ENCODE measurements at regions not wholly inside any gene's neighbourhood (a gene's known extent, or its start where the extent isn't known, plus 50 kb on each side); places are given as distances from the start of the nearest gene placed in this dataset.

- no peaks in the 10 kb centered on the region for H4K20me1 ChIP-seq (ENCODE audit: control insufficient read depth, insufficient read depth, low read depth, low read length)
- H3K9me3 ChIP-seq (ENCODE audit: control insufficient read depth, insufficient read depth, low read length) = no peaks in the 10 kb centered on the region
- no peaks in the 10 kb centered on the region for H3K36me3 ChIP-seq (ENCODE audit: control insufficient read depth, low read length)
- H3K79me2 ChIP-seq (ENCODE audit: control insufficient read depth, low read length) = no peaks in the 10 kb centered on the region
- H3K4me3 ChIP-seq (ENCODE audit: low read length) = no peak overlapping the region
- no peaks in the 10 kb centered on the region for H3K27me3 ChIP-seq (ENCODE audit: control insufficient read depth, low read length)
- no peaks in the 10 kb centered on the region for H3K4me1 ChIP-seq (ENCODE audit: control insufficient read depth, low read length)
- no peak for TF ChIP-seq CTCF (IDR thresholded peaks at IDR 0.05; ENCODE audit: low read depth, low read length, poor library complexity, severe bottlenecking)
- TF ChIP-seq EZH2phosphoT487 (IDR thresholded peaks at IDR 0.05; ENCODE audit: borderline replicate concordance, low read length) = no peak
- H3K27ac ChIP-seq (ENCODE audit: low read depth, low read length) = no peak overlapping the region
- no peak overlapping the region for H3K4me2 ChIP-seq (ENCODE audit: low read length)
- no peaks in the 10 kb centered on the region for H3F3A ChIP-seq (ENCODE audit: control insufficient read depth, insufficient read depth)
- no peaks in the 10 kb centered on the region for H3K9me2 ChIP-seq (replicated peaks; ENCODE audit: control insufficient read depth, low read length)
These were observed 843.2 kb downstream of the GALC start for GRCh38 chr14:87149583-87150354.

GRCh38 chr14:87148655-87149054 lies 844.3 kb downstream of the GALC start:
- Histone ChIP-seq H3K9me2 (replicated peaks; ENCODE audit: control insufficient read depth, low read length) (no peaks in the 10 kb centered on the region), H3K36me3 (ENCODE audit: control insufficient read depth, low read length) (no peaks in the 10 kb centered on the region), H3K27me3 (ENCODE audit: control insufficient read depth, low read length) (no peaks in the 10 kb centered on the region), H3K4me1 (ENCODE audit: control insufficient read depth, low read length) (no peaks in the 10 kb centered on the region), H3K27ac (ENCODE audit: low read depth, low read length) (no peak overlapping the region), H3K9me3 (ENCODE audit: control insufficient read depth, insufficient read depth, low read length) (no peaks in the 10 kb centered on the region), H3K4me3 (ENCODE audit: low read length) (no peak overlapping the region), H3F3A (ENCODE audit: control insufficient read depth, insufficient read depth) (no peaks in the 10 kb centered on the region), H3K4me2 (ENCODE audit: low read length) (no peak overlapping the region), H4K20me1 (ENCODE audit: control insufficient read depth, insufficient read depth, low read depth, low read length) (no peaks in the 10 kb centered on the region), H3K79me2 (ENCODE audit: control insufficient read depth, low read length) (no peaks in the 10 kb centered on the region)
- TF ChIP-seq EZH2phosphoT487 (IDR thresholded peaks at IDR 0.05; ENCODE audit: borderline replicate concordance, low read length) = no peak
- no peak for TF ChIP-seq CTCF (IDR thresholded peaks at IDR 0.05; ENCODE audit: low read depth, low read length, poor library complexity, severe bottlenecking)

GRCh38 chr14:87142551-87143211 lies 850.3 kb downstream of the GALC start:
- TF ChIP-seq EZH2phosphoT487 (IDR thresholded peaks at IDR 0.05; ENCODE audit: borderline replicate concordance, low read length) = no peak
- no peak for TF ChIP-seq CTCF (IDR thresholded peaks at IDR 0.05; ENCODE audit: low read depth, low read length, poor library complexity, severe bottlenecking)
- Histone ChIP-seq H3K27ac (ENCODE audit: low read depth, low read length) (no peak overlapping the region), H3F3A (ENCODE audit: control insufficient read depth, insufficient read depth) (no peaks in the 10 kb centered on the region), H3K4me2 (ENCODE audit: low read length) (no peak overlapping the region), H3K79me2 (ENCODE audit: control insufficient read depth, low read length) (no peaks in the 10 kb centered on the region), H4K20me1 (ENCODE audit: control insufficient read depth, insufficient read depth, low read depth, low read length) (no peaks in the 10 kb centered on the region), H3K4me3 (ENCODE audit: low read length) (no peak overlapping the region), H3K9me2 (replicated peaks; ENCODE audit: control insufficient read depth, low read length) (no peaks in the 10 kb centered on the region), H3K9me3 (ENCODE audit: control insufficient read depth, insufficient read depth, low read length) (no peaks in the 10 kb centered on the region), H3K27me3 (ENCODE audit: control insufficient read depth, low read length) (no peaks in the 10 kb centered on the region), H3K36me3 (ENCODE audit: control insufficient read depth, low read length) (no peaks in the 10 kb centered on the region), H3K4me1 (ENCODE audit: control insufficient read depth, low read length) (no peaks in the 10 kb centered on the region)
